GM13977 (cell line): ENCODE measurements at regions not wholly inside any gene's neighbourhood (a gene's known extent, or its start where the extent isn't known, plus 50 kb on each side); places are given as distances from the start of the nearest gene placed in this dataset.
"Not testable (repeated sequence)": the region's sequence is repeated elsewhere in the genome, so short reads cannot be mapped to it uniquely, and the experiment has no call there.

ENCODE experiments used
- DNase-seq: peaks from one replicate; pipeline ENCODE4 v3.0.0; 2012; ENCODE audit warnings: low spot score
- in situ Hi-C: fragments of 300-500 bp; cut with MboI; formaldehyde crosslinking; loops from one replicate; pipeline ENCODE4 v1.12.0; 2022; ENCODE audit warnings: low sequenced_read_pairs, low pct_unique_long_range_greater_than_20kb, mixed read lengths, inconsistent platforms; ENCODE audit not compliant: unreplicated experiment
- TF ChIP-seq, protein P1 (sequence below): IDR thresholded peaks from 2 replicates; pipeline ENCODE4 v1.5.1; 2012; ENCODE audit warnings: mild to moderate bottlenecking, control low read depth; ENCODE audit not compliant: insufficient read depth; ENCODE audit errors: extremely low read depth, missing control alignments

DNA sequence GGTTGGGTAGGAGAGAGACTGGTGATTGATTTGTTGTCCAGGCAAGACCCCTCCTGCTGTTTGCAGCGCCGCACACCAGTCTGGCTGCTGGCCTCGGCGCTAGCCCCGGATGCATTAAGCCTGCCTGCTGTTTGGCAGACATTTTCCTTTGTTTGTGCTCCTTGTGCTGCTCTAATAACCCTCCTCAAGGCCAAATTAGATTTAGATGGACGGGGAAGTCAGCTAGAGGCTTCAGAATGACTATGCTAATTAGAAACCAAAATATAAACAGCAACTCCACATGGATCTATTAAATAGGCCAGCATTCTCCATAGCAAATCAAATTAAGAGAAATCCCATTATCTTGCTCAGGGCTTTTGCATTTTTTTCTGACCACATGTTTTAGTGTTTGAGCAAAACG lies 445.2 kb downstream of the SQOR start:
- no peak for DNase-seq
- in situ Hi-C loops, result no loop called here
- TF ChIP-seq, protein P1, sequence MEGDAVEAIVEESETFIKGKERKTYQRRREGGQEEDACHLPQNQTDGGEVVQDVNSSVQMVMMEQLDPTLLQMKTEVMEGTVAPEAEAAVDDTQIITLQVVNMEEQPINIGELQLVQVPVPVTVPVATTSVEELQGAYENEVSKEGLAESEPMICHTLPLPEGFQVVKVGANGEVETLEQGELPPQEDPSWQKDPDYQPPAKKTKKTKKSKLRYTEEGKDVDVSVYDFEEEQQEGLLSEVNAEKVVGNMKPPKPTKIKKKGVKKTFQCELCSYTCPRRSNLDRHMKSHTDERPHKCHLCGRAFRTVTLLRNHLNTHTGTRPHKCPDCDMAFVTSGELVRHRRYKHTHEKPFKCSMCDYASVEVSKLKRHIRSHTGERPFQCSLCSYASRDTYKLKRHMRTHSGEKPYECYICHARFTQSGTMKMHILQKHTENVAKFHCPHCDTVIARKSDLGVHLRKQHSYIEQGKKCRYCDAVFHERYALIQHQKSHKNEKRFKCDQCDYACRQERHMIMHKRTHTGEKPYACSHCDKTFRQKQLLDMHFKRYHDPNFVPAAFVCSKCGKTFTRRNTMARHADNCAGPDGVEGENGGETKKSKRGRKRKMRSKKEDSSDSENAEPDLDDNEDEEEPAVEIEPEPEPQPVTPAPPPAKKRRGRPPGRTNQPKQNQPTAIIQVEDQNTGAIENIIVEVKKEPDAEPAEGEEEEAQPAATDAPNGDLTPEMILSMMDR, result no peak

DNA sequence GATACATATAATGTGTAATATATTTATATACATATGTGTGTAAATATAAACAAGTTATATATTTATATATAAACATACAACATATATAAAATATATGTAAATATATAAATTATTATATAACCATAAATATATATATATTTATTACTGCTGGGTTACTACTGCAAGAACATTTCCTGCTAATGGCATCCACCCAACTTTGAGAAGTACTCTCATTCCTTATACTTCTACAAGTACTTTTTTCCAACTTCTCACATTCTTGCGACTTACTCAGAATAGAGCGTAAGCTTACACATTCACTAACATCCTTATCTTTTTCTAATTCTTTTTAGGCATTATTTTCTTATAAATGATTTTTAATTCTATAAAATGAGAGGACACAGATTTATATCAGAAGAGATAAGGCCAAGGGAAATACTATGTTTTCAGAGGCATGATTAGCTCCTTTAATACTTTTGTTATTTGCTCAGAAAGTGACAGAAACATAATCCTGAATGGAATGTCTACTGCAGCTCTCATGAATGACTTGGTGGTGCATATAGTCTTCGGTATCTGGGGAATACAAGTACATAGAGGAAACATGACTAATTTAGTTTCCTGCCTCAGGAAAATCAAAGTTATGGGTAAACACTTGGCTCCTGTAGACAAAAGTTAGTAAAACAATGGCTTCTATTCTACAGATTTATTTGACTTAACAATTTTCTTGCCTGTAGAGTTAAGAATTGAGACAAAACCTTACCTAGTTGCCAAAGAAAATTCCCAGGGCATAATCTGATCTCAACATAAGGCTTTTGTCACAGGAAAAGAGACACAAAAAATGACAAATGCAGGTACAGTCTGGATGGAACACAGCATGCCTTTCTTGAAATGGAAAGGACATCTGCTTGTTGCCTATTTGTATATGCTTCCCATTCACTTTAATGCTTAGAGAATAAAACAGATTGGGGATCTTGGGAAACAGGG lies 453.9 kb downstream of the SQOR start:
- in situ Hi-C loops, result no loop called here
- DNase-seq, result no peak
- TF ChIP-seq, protein P1, result no peak

- DNase-seq, result no peak
- TF ChIP-seq, protein P1, result no peak
- in situ Hi-C loops, result no loop called here
These were observed 454.7 kb downstream of the SQOR start for GRCh38 chr15:46089467-46089935.

GRCh38 chr15:46091860-46092450 lies 457.1 kb downstream of the SQOR start:
- DNase-seq, result no peak
- TF ChIP-seq, protein P1, result peak; percentile 52
- in situ Hi-C loops, result no loop called here

- in situ Hi-C loops, result not testable (repeated sequence)
These were observed 463.2 kb downstream of the SQOR start for GRCh38 chr15:46098006-46098405.

GRCh38 chr15:46110755-46111154 lies 475.9 kb downstream of the SQOR start:
- TF ChIP-seq, protein P1, result no peak
- in situ Hi-C loops, result no loop called here
- DNase-seq, result no peak

More at GRCh38 chr15:46098006-46098405, 463.2 kb downstream of the SQOR start:
- DNase-seq, result not testable (repeated sequence)

DNA sequence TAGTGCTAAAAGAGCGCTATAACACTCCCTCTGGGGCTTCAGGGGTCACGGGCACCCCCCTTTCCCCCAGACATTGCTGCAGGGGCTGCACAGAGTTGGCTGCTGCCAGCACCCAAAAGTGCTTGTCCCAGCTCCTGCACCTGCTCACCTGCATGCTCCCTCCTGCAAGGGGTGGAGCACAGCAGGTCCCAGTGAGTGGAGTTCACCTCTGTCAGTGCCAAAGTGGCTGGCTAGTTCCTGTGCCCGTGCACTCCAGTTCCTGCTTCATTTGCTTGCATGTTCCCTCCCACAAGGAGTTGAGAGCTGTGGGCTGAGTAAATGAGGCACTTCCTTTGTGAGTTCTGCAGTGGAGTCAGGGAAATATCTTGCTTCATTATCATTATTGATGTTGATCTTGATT lies 476.9 kb downstream of the SQOR start:
- TF ChIP-seq, protein P1, result no peak
- in situ Hi-C loops, result no loop called here
- no peak for DNase-seq
